ENCODE measurements at regions not wholly inside any gene's neighbourhood (a gene's known extent, or its start where the extent isn't known, plus 50 kb on each side); places are given as distances from the start of the nearest gene placed in this dataset.
"Not testable (repeated sequence)": the region's sequence is repeated elsewhere in the genome, so short reads cannot be mapped to it uniquely, and the experiment has no call there.

DNA sequence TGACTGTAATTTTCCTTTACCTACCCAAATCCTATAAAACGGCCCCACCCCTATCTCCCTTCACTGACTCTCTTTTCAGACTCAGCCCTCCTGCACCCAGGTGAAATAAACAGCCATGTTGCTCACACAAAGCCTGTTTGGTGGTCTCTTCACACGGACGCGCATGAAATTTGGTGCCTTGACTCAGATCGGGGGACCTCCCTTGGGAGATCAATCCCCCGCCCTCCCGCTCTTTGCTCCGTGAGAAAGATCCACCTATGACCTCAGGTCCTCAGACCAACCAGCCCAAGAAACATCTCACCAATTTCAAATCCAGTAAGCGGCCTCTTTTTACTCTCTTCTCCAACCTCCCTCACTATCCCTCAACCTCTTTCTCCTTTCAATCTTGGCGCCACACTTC is 1344.7 kb upstream of the GOT2 start:
- TF ChIP-seq, protein P1, sequence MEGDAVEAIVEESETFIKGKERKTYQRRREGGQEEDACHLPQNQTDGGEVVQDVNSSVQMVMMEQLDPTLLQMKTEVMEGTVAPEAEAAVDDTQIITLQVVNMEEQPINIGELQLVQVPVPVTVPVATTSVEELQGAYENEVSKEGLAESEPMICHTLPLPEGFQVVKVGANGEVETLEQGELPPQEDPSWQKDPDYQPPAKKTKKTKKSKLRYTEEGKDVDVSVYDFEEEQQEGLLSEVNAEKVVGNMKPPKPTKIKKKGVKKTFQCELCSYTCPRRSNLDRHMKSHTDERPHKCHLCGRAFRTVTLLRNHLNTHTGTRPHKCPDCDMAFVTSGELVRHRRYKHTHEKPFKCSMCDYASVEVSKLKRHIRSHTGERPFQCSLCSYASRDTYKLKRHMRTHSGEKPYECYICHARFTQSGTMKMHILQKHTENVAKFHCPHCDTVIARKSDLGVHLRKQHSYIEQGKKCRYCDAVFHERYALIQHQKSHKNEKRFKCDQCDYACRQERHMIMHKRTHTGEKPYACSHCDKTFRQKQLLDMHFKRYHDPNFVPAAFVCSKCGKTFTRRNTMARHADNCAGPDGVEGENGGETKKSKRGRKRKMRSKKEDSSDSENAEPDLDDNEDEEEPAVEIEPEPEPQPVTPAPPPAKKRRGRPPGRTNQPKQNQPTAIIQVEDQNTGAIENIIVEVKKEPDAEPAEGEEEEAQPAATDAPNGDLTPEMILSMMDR (IDR thresholded peaks at IDR 0.05): not testable (repeated sequence)
- not testable (repeated sequence) for TF ChIP-seq POLR2A (IDR thresholded peaks at IDR 0.05)

Data from uterus (tissue), 2 donors.